Fibroblast of lung (primary cell): ENCODE measurements at regions not wholly inside any gene's neighbourhood (a gene's known extent, or its start where the extent isn't known, plus 50 kb on each side); places are given as distances from the start of the nearest gene placed in this dataset.

Experiments used
- EZH2 ChIP-seq: IDR thresholded peaks from 2 replicates; pipeline ENCODE4 v1.5.1; 2012; ENCODE audit warnings: low read length, control low read depth, mild to moderate bottlenecking; ENCODE audit errors: missing control alignments
- TF ChIP-seq, protein P1 (sequence below), 2 donors: IDR thresholded peaks in 1 of 2; conservative IDR thresholded peaks in 1 of 2; 1 replicate in 1 of 2; 2 replicates in 1 of 2; pipeline ENCODE4 v1.5.1; 2011 to 2012; ENCODE audit warnings: low read length in 2 of 2, control low read depth in 1 of 2, inconsistent platforms in 1 of 2, low read depth in 1 of 2, mild to moderate bottlenecking in 1 of 2

GRCh38 chr10:14423111-14423744 is 92.5 kb upstream of the FRMD4A start:
- TF ChIP-seq, protein P1, sequence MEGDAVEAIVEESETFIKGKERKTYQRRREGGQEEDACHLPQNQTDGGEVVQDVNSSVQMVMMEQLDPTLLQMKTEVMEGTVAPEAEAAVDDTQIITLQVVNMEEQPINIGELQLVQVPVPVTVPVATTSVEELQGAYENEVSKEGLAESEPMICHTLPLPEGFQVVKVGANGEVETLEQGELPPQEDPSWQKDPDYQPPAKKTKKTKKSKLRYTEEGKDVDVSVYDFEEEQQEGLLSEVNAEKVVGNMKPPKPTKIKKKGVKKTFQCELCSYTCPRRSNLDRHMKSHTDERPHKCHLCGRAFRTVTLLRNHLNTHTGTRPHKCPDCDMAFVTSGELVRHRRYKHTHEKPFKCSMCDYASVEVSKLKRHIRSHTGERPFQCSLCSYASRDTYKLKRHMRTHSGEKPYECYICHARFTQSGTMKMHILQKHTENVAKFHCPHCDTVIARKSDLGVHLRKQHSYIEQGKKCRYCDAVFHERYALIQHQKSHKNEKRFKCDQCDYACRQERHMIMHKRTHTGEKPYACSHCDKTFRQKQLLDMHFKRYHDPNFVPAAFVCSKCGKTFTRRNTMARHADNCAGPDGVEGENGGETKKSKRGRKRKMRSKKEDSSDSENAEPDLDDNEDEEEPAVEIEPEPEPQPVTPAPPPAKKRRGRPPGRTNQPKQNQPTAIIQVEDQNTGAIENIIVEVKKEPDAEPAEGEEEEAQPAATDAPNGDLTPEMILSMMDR (conservative IDR thresholded peaks at IDR 0.05 in 1 of 2, IDR thresholded peaks at IDR 0.05 in 1 of 2; ENCODE audit: low read depth in 1 of 2, low read length in 2 of 2), result no peak
- no peak for TF ChIP-seq EZH2
